K562 (cell line): ENCODE measurements at regions not wholly inside any gene's neighbourhood (a gene's known extent, or its start where the extent isn't known, plus 50 kb on each side); places are given as distances from the start of the nearest gene placed in this dataset.

ENCODE experiments used
- BCL6 ChIP-seq: fragments of 250-450 bp; sonication (Bioruptor Pico); IDR thresholded peaks from 2 replicates; pipeline ENCODE4 v1.4.0; 2020
- DDX20 ChIP-seq: fragments of 450-650 bp; IDR thresholded peaks from 2 replicates; pipeline ENCODE4 v1.6.1; 2016; ENCODE audit warnings: missing genetic modification characterization, low read depth, mild to moderate bottlenecking, missing compliant biosample characterization, moderate library complexity
- EP300 ChIP-seq: IDR thresholded peaks from 2 replicates; pipeline ENCODE4 v1.6.1; 2012; ENCODE audit warnings: low read length, improper control_type of control experiment
- POLR2A ChIP-seq: fragments of 450-650 bp; conservative IDR thresholded peaks from 2 replicates; pipeline ENCODE4 v1.6.1; 2016
- SMARCA5 ChIP-seq: fragments of 450-650 bp; IDR thresholded peaks from 2 replicates; pipeline ENCODE4 v1.6.1; 2016
- THRAP3 ChIP-seq: fragments of 450-650 bp; IDR thresholded peaks from 2 replicates; pipeline ENCODE4 v1.6.1; 2016; ENCODE audit warnings: mild to moderate bottlenecking, inconsistent platforms, borderline replicate concordance
- TF ChIP-seq, protein P1 (sequence below): fragments of 250-450 bp; sonication (Bioruptor Pico); IDR thresholded peaks from 2 replicates; pipeline ENCODE4 v1.8.0; 2021; ENCODE audit warnings: borderline replicate concordance, mild to moderate bottlenecking, moderate library complexity; ENCODE audit not compliant: poor library complexity, severe bottlenecking
- TF ChIP-seq, protein P2 (sequence below): sonication (generic); formaldehyde crosslinking; IDR thresholded peaks from 2 replicates; pipeline ENCODE4 v1.9.0; 2022; ENCODE audit warnings: mild to moderate bottlenecking, missing genetic modification reagents
- TF ChIP-seq, protein P3 (sequence below), 3 experiments: IDR thresholded peaks in 2 of 3; conservative IDR thresholded peaks in 1 of 3; 2 replicates each; pipeline ENCODE4 v1.5.1; 2011 to 2012; ENCODE audit warnings: low read length in 3 of 3, mild to moderate bottlenecking in 3 of 3, control low read depth in 2 of 3, improper control_type of control experiment in 1 of 3, inconsistent platforms in 1 of 3, low read depth in 1 of 3, mixed read lengths in 1 of 3, moderate library complexity in 1 of 3; ENCODE audit not compliant: insufficient read depth in 2 of 3

DNA sequence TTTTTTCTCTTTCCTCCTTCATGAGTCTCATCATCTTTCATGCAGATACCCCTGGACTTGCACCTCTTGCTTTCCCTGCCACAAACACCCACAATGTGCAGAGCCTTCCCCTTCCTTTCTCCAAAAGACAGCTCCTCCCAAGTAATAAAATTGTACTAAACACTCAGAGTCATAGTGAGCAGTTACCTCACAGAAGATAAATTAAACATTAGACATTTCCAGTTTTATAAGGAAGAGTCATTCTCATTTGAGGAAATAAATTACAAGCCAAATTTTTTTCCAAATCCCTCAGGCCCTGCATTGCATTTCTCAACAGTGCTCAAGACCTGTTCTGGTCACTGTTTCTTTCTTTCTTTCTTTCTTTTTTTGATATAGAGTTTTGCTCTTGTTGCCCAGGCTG is 131.5 kb downstream of the ATPSCKMT start:
- TF ChIP-seq, protein P1, sequence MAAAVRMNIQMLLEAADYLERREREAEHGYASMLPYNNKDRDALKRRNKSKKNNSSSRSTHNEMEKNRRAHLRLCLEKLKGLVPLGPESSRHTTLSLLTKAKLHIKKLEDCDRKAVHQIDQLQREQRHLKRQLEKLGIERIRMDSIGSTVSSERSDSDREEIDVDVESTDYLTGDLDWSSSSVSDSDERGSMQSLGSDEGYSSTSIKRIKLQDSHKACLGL: no peak
- TF ChIP-seq POLR2A (no peak), SMARCA5 (no peak), DDX20 (no peak), EP300 (no peak), THRAP3 (no peak), BCL6 (CRISPR knock-in tag) (no peak)
- TF ChIP-seq, protein P2, sequence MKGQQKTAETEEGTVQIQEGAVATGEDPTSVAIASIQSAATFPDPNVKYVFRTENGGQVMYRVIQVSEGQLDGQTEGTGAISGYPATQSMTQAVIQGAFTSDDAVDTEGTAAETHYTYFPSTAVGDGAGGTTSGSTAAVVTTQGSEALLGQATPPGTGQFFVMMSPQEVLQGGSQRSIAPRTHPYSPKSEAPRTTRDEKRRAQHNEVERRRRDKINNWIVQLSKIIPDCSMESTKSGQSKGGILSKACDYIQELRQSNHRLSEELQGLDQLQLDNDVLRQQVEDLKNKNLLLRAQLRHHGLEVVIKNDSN (CRISPR knock-in tag): no peak
- TF ChIP-seq, protein P3, sequence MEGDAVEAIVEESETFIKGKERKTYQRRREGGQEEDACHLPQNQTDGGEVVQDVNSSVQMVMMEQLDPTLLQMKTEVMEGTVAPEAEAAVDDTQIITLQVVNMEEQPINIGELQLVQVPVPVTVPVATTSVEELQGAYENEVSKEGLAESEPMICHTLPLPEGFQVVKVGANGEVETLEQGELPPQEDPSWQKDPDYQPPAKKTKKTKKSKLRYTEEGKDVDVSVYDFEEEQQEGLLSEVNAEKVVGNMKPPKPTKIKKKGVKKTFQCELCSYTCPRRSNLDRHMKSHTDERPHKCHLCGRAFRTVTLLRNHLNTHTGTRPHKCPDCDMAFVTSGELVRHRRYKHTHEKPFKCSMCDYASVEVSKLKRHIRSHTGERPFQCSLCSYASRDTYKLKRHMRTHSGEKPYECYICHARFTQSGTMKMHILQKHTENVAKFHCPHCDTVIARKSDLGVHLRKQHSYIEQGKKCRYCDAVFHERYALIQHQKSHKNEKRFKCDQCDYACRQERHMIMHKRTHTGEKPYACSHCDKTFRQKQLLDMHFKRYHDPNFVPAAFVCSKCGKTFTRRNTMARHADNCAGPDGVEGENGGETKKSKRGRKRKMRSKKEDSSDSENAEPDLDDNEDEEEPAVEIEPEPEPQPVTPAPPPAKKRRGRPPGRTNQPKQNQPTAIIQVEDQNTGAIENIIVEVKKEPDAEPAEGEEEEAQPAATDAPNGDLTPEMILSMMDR (IDR thresholded peaks at IDR 0.05 in 2 of 3, conservative IDR thresholded peaks at IDR 0.05 in 1 of 3; ENCODE audit: insufficient read depth in 2 of 3, low read depth in 1 of 3, low read length in 3 of 3): no peak
